Suprapubic skin (tissue), 4 donors: ENCODE measurements at regions not wholly inside any gene's neighbourhood (a gene's known extent, or its start where the extent isn't known, plus 50 kb on each side); places are given as distances from the start of the nearest gene placed in this dataset.

Experiments
- CTCF ChIP-seq, 2 donors: fragments of 200-600 bp in 1 of 2; fragments of 450-650 bp in 1 of 2; sonication (generic) in 1 of 2; IDR thresholded peaks; one replicate each; pipeline ENCODE4 v1.5.1; 2016 to 2019; ENCODE audit warnings: antibody characterized with exemption in 2 of 2, mild to moderate bottlenecking in 1 of 2, moderate library complexity in 1 of 2
- POLR2A ChIP-seq, 2 donors: fragments of 450-650 bp; IDR thresholded peaks; one replicate each; pipeline ENCODE4 v1.6.1; 2017; ENCODE audit warnings: antibody characterized with exemption in 2 of 2, mild to moderate bottlenecking in 2 of 2, moderate library complexity in 2 of 2
- POLR2AphosphoS5 ChIP-seq, 3 donors: sonication (generic); formaldehyde crosslinking; IDR thresholded peaks; one replicate each; pipeline ENCODE4 v1.6.1; 2017; ENCODE audit warnings: antibody characterized with exemption in 3 of 3

GRCh38 chr14:35201066-35201465 is 78.7 kb downstream of the PRORP start:
- TF ChIP-seq POLR2AphosphoS5 (IDR thresholded peaks at IDR 0.05) = no peak
- TF ChIP-seq POLR2A (IDR thresholded peaks at IDR 0.05) = no peak
- TF ChIP-seq CTCF (IDR thresholded peaks at IDR 0.05) = no peak
